Common myeloid progenitor, CD34-positive (primary cell): ENCODE measurements at regions not wholly inside any gene's neighbourhood (a gene's known extent, or its start where the extent isn't known, plus 50 kb on each side); places are given as distances from the start of the nearest gene placed in this dataset.

Experiments
- CTCF ChIA-PET: fragments of 350-600 bp; sonication (Branson Sonifier 250); formaldehyde crosslinking; loops from one replicate; lab custom pipeline; 2021; ENCODE audit warnings: antibody characterized with exemption; lab: Charles Lee
- POLR2A ChIA-PET: fragments of 350-600 bp; sonication (Branson Sonifier 250); formaldehyde crosslinking; loops from one replicate; lab custom pipeline; 2021; ENCODE audit warnings: antibody characterized with exemption; lab: Charles Lee
- DNase-seq, 3 donors: peaks; one replicate each; pipeline versions ENCODE4 v3.0.0 to v3.0.0-alpha.2; 2013
- H3K27ac ChIP-seq, 2 experiments: 1 replicate in 1 of 2; 2 replicates in 1 of 2; pipeline ENCODE4 v1.7.0; 2013; ENCODE audit warnings: inconsistent platforms in 2 of 2, low read length in 2 of 2, mild to moderate bottlenecking in 2 of 2, low read depth in 1 of 2, moderate library complexity in 1 of 2; ENCODE audit not compliant: severe bottlenecking in 2 of 2, insufficient read depth in 1 of 2, poor library complexity in 1 of 2
- H3K27me3 ChIP-seq, 5 experiments: replicated peaks in 2 of 5; 1 replicate in 3 of 5; 2 replicates in 2 of 5; pipeline versions ENCODE4 v1.6.1 to v1.7.0; 2013; ENCODE audit warnings: low read length in 4 of 5, mild to moderate bottlenecking in 2 of 5, moderate library complexity in 2 of 5, inconsistent platforms in 1 of 5; ENCODE audit not compliant: insufficient read depth in 5 of 5, control insufficient read depth in 4 of 5
- H3K36me3 ChIP-seq, 4 experiments: 1 replicate in 2 of 4; 2 replicates in 2 of 4; pipeline versions ENCODE4 v1.6.1 to v1.7.0; 2013; ENCODE audit warnings: low read length in 3 of 4, control low read depth in 1 of 4, mild to moderate bottlenecking in 1 of 4; ENCODE audit not compliant: control insufficient read depth in 4 of 4, insufficient read depth in 4 of 4
- H3K4me1 ChIP-seq, 4 experiments: 1 replicate in 3 of 4; 2 replicates in 1 of 4; pipeline versions ENCODE4 v1.6.1 to v1.7.1; 2013; ENCODE audit warnings: low read length in 3 of 4, mild to moderate bottlenecking in 3 of 4, control low read depth in 1 of 4, inconsistent platforms in 1 of 4, moderate library complexity in 1 of 4; ENCODE audit not compliant: control insufficient read depth in 4 of 4, insufficient read depth in 4 of 4; ENCODE audit errors: control extremely low read depth in 1 of 4
- H3K4me3 ChIP-seq, 7 experiments: 1 replicate in 4 of 7; 2 replicates in 3 of 7; pipeline versions ENCODE4 v1.5.1 to v1.7.0; 2013; ENCODE audit warnings: mild to moderate bottlenecking in 7 of 7, low read length in 6 of 7, moderate library complexity in 6 of 7, inconsistent platforms in 2 of 7, low read depth in 2 of 7, control low read depth in 1 of 7; ENCODE audit not compliant: insufficient read depth in 4 of 7, control insufficient read depth in 1 of 7; ENCODE audit errors: extremely low read depth in 1 of 7
- H3K9me3 ChIP-seq, 5 experiments: 1 replicate in 4 of 5; 2 replicates in 1 of 5; pipeline versions ENCODE4 v1.6.1 to v1.7.1; 2013; ENCODE audit warnings: low read length in 4 of 5, mild to moderate bottlenecking in 2 of 5, inconsistent platforms in 1 of 5, low read depth in 1 of 5, moderate library complexity in 1 of 5; ENCODE audit not compliant: control insufficient read depth in 4 of 5, insufficient read depth in 2 of 5; ENCODE audit errors: control extremely low read depth in 1 of 5
- WGBS: methylation state at CpG from one replicate; pipeline ENCODE4 v1.1.5; 2013; ENCODE audit not compliant: insufficient coverage; 5-methylcytosine and 5-hydroxymethylcytosine counted together

DNA sequence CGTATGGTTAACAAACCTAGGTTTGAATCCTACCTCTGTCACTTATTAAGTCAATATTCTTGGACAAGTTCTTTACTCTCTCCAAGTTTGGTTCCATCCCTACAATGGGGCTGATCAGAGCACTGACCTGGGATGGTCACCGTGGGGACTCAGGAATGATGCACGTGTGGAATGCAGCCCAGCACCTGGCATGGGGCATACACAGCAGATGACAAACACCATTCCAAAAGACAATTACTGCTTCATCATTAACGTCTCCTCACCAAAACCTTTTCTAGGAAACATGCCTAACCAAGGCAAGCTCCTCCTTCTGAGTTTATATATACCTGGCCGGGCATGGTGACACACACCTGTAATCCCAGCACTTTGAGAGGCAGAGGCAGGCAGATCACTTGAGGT, 532.9 kb upstream of the ID2 start:
- Histone ChIP-seq H3K4me3 (no peak overlapping the region), H3K27me3 (no peaks in the 10 kb centered on the region), H3K4me1 (peaks cover 0 to 2% (median 0%) of the 10 kb centered on the region in 4 experiments), H3K36me3 (no peaks in the 10 kb centered on the region), H3K9me3 (no peaks in the 10 kb centered on the region), H3K27ac (no peak overlapping the region)
- DNase-seq: no peak
- POLR2A ChIA-PET: no interaction called here
- CTCF ChIA-PET: no interaction called here
- 98% methylated on average over 5 of the region's 5 CpGs for WGBS

DNA sequence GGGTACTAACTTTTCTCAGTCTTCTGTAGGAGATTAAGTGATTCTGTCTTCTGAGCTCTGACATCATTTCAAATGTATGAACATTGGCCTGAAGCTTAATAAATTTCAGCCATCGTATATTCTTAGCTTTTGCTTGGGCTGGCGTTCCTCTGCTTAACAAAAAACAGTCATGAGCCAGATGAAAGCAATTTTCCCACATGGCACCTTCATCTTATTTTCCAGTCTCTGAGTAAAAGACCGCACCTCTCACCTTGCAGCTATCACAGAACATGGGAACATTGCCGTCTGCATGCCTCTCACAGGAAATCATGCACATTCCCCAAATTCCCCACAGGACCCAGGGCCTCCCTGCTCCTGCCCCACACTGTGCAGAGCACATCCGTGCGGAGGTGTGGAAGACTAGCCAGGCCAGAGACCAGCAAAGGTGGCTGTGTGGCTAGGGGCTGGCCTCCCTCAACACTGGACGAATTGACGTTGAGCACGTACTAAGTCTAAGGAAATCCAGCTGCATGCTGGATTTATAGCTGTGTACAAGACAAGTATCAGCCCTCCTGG, 531.8 kb upstream of the ID2 start:
- Histone ChIP-seq H3K9me3 (no peaks in the 10 kb centered on the region), H3K4me1 (peaks cover 0 to 2% (median 0%) of the 10 kb centered on the region in 4 experiments), H3K27ac (no peak overlapping the region), H3K27me3 (no peaks in the 10 kb centered on the region), H3K36me3 (no peaks in the 10 kb centered on the region), H3K4me3 (no peak overlapping the region)
- POLR2A ChIA-PET: no interaction called here
- WGBS: 99% methylated on average over 8 of the region's 9 CpGs
- no peak for DNase-seq
- CTCF ChIA-PET: no interaction called here

DNA sequence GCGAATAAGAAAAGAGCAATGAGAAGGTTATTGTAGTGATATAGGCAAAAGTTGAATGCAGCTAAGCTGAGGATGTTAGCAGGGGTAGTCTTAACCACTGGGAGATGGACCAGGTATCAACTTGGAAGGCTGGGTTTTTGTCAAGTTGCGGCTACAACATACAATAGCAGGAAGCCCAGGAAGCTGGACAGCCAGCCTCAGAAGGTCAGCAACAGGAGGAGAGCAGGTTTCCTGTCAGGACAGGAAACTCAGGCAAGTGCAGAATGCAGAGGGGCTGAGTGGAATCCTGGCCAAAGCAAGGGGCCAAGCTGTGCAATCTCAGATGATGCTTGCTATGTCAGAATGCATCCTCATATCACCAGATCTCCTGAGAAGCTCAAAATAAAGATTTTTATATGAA, 530.0 kb upstream of the ID2 start:
- Histone ChIP-seq H3K9me3 (peaks cover 0 to 4% (median 0%) of the 10 kb centered on the region in 5 experiments), H3K36me3 (no peaks in the 10 kb centered on the region), H3K27ac (no peak overlapping the region), H3K4me1 (peaks cover 0 to 2% (median 0%) of the 10 kb centered on the region in 4 experiments), H3K27me3 (no peaks in the 10 kb centered on the region), H3K4me3 (no peak overlapping the region)
- DNase-seq: no peak
- 100% methylated on average over 2 of the region's 2 CpGs for WGBS
- POLR2A ChIA-PET: no interaction called here
- CTCF ChIA-PET: interaction anchor here (0.8 kb wide), 1 partner anchor 9 kb away, joined by 5 read pairs; no protein-coding TSS in a partner anchor

DNA sequence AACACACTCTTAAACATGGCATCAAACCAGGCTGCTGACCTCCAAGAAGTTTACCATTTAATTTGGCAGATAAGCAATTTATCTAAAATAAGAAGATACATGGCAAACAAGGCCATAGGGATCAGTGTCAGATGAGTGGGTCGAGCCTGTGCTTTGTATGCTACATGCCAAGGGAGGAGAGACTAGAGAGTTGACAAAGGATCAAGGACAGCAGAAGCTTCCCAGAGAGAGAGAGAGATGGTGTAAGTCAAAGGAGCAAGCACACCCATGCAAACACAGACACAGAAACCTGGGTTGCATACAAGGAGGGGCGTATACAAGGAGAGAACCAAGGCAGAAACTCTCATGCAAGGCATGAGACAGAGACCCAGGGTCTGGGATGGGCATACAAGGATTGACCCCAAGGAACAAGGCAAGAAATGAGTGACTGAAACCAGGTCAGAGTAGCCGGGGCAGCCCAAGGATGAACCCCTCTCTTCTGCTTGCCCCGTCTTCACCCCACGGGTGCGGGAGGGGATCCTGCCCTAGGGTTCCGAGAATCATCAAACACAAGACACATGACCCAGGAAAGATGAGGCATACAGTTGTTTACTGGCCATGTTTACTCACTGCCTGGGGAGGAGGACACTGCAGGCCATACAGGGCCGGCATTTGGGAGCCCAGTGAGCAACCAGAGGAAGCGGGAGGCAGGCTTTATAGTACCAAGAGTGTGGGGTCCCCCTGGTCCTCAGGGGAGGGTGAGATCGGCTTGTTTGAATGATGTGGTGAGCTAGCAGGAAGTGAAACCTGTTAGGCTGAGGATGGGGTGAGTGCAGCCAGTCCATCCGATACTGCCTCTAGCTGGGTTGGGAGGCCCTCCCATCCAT, 529.2 kb upstream of the ID2 start:
- CTCF ChIA-PET: interaction anchor here (0.8 kb wide), 2 partner anchors 10 to 1056 kb away, joined by 3 to 5 read pairs; no protein-coding TSS in a partner anchor
- Histone ChIP-seq H3K36me3 (no peaks in the 10 kb centered on the region), H3K4me3 (no peak overlapping the region), H3K27ac (no peak overlapping the region), H3K9me3 (peaks cover 0 to 7% (median 0%) of the 10 kb centered on the region in 5 experiments), H3K4me1 (peaks cover 0 to 2% (median 0%) of the 10 kb centered on the region in 4 experiments), H3K27me3 (no peaks in the 10 kb centered on the region)
- WGBS: 88% methylated on average over 8 of the region's 11 CpGs
- POLR2A ChIA-PET: no interaction called here
- no peak for DNase-seq

DNA sequence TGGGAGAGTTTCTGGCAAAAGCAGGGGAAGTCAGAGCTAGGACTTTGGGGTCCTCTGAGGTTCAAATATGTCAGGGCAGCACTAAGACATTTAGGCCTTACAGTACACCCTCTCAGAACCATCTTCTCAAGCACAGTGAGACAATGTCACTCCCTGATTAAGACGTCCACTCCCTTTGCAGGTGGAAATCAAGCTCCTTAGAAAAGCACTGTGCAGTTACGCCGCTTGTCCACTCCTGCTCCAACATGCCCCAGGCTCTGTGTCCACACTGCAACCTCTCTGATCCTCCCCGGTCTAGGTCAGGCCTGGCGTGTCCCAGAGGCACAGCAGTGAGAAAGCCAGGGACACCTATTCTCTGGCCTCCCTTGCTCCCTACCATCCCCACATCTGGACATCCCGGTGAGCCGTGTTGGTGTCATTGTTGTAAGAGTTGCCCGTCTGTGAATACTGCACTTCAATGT, 528.6 kb upstream of the ID2 start:
- Histone ChIP-seq H3K36me3 (no peaks in the 10 kb centered on the region), H3K4me3 (no peak overlapping the region), H3K4me1 (peaks cover 0 to 2% (median 0%) of the 10 kb centered on the region in 4 experiments), H3K9me3 (peaks cover 0 to 7% (median 0%) of the 10 kb centered on the region in 5 experiments), H3K27ac (no peak overlapping the region), H3K27me3 (no peaks in the 10 kb centered on the region)
- 97% methylated on average over 5 of the region's 8 CpGs for WGBS
- ChIA-PET POLR2A (no interaction called here), CTCF (interaction anchor here (0.8 to 1.7 kb wide), 2 partner anchors 396 to 1056 kb away, joined by 3 read pairs; no protein-coding TSS in a partner anchor)
- no peak for DNase-seq

DNA sequence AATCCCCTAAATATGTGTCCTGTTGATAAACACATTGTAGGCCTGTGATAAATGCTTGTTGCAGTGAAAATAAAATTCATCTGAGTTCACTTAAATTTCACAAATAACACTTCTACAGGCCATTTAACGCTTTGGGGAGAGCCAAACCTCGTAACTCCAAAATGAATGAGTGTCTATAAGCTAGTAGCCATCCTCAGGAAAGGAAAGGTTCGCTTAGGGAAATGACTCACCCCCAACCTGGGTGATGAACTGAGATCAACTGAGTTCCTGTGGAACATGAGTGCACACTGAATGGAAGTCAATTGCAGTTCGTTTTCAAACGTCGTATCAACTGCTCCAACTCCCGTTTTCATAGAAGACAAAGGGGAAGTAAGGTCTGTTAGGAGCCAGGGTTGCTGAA, 527.6 kb upstream of the ID2 start:
- Histone ChIP-seq H3K27ac (no peak overlapping the region), H3K9me3 (peaks cover 0 to 7% (median 0%) of the 10 kb centered on the region in 5 experiments), H3K4me1 (peaks cover 0 to 2% (median 0%) of the 10 kb centered on the region in 4 experiments), H3K4me3 (no peak overlapping the region), H3K27me3 (no peaks in the 10 kb centered on the region), H3K36me3 (no peaks in the 10 kb centered on the region)
- ChIA-PET CTCF (interaction anchor here (1.7 kb wide), 1 partner anchor 395 kb away, joined by 3 read pairs; no protein-coding TSS in a partner anchor), POLR2A (no interaction called here)
- no peak for DNase-seq
- 94% methylated on average over 7 of the region's 7 CpGs for WGBS

DNA sequence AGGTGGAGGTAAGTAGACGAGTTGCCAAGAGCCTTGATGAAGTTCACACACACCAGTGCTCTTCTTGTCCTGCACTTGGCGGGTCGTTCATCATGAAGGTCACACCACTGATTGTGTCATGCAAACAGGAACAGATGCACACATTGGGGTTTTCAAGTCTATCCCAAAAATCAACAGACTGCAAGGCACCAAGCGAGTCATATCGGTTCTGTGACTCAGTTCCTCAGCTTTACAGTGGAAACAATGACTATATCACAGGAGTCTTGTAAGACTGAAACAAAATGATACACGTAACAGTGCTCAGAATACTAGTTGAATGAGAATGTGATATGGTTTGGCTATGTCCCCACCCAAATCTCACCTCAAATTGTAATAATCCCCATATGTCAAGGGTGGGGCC, 526.9 kb upstream of the ID2 start:
- Histone ChIP-seq H3K36me3 (no peaks in the 10 kb centered on the region), H3K4me3 (no peak overlapping the region), H3K9me3 (peaks cover 0 to 7% (median 0%) of the 10 kb centered on the region in 5 experiments), H3K4me1 (peaks cover 0 to 3% (median 2%) of the 10 kb centered on the region in 4 experiments), H3K27ac (no peak overlapping the region), H3K27me3 (no peaks in the 10 kb centered on the region)
- ChIA-PET POLR2A (no interaction called here), CTCF (interaction anchor here (1.7 kb wide), 1 partner anchor 394 kb away, joined by 3 read pairs; no protein-coding TSS in a partner anchor)
- no peak for DNase-seq
- WGBS: 100% methylated on average over 4 of the region's 6 CpGs
